Activated CD4-positive, alpha-beta T cell treated with anti-CD3 and anti-CD28 coated beads for 36 hours (primary cell): ENCODE measurements at regions not wholly inside any gene's neighbourhood (a gene's known extent, or its start where the extent isn't known, plus 50 kb on each side); places are given as distances from the start of the nearest gene placed in this dataset.

Experiments
- ATAC-seq: fragments of 200-7000 bp; cut with Tn5 transposase; one replicate; pipeline ENCODE4 v1.10.0; 2021; ENCODE audit warnings: mild to moderate bottlenecking, moderate library complexity
- CTCF ChIA-PET: fragments of 350-600 bp; sonication (Branson Sonifier 250); formaldehyde crosslinking; loops from one replicate; lab custom pipeline; 2021; ENCODE audit warnings: antibody characterized with exemption; lab: Charles Lee
- POLR2A ChIA-PET: fragments of 350-600 bp; sonication (Branson Sonifier 250); formaldehyde crosslinking; loops from one replicate; lab custom pipeline; 2021; ENCODE audit warnings: antibody characterized with exemption, inconsistent platforms; lab: Charles Lee
- DNase-seq: peaks from one replicate; pipeline ENCODE4 v3.0.0-alpha.2; 2020
- H3K27ac Mint-ChIP-seq: one replicate; pipeline ENCODE4 v1.8.0; 2021; ENCODE audit warnings: mixed read lengths
- H3K27me3 Mint-ChIP-seq: one replicate; pipeline ENCODE4 v1.8.0; 2021; ENCODE audit warnings: mixed read lengths
- H3K36me3 Mint-ChIP-seq: one replicate; pipeline ENCODE4 v1.8.0; 2021; ENCODE audit warnings: low read depth, mixed read lengths
- H3K4me1 Mint-ChIP-seq: one replicate; pipeline ENCODE4 v1.8.0; 2021; ENCODE audit warnings: mixed read lengths
- H3K4me3 Mint-ChIP-seq: one replicate; pipeline ENCODE4 v1.8.0; 2021; ENCODE audit warnings: mild to moderate bottlenecking, moderate library complexity, mixed read lengths
- H3K9me3 Mint-ChIP-seq: one replicate; pipeline ENCODE4 v1.8.0; 2021; ENCODE audit warnings: low read depth, mixed read lengths
- intact Hi-C, 2 experiments: fragments of 100-400 bp; cut with DNase I in 1 of 2; cut with micrococcal nuclease in 1 of 2; formaldehyde crosslinking; loops; one replicate each; pipeline versions ENCODE4 v1.14.2 to v1.15.1; 2022 to 2024; cut with DNase I, micrococcal nuclease

- ATAC-seq: no peak
- Mint-ChIP-seq H3K4me3 (no peak overlapping the region), H3K27ac (no peak overlapping the region), H3K27me3 (no peaks in the 10 kb centered on the region), H3K9me3 (no peaks in the 10 kb centered on the region), H3K4me1 (no peaks in the 10 kb centered on the region), H3K36me3 (no peaks in the 10 kb centered on the region)
- no peak for DNase-seq
- POLR2A ChIA-PET: no interaction called here
- CTCF ChIA-PET: interaction anchor here (0.5 to 1.3 kb wide), 5 partner anchors 9 to 304 kb away, joined by 3 to 4 read pairs (median 3); no protein-coding TSS in a partner anchor
- intact Hi-C loops: no loop called here
These were observed 72.0 kb downstream of the FOS start for GRCh38 chr14:75350505-75351060.

DNA sequence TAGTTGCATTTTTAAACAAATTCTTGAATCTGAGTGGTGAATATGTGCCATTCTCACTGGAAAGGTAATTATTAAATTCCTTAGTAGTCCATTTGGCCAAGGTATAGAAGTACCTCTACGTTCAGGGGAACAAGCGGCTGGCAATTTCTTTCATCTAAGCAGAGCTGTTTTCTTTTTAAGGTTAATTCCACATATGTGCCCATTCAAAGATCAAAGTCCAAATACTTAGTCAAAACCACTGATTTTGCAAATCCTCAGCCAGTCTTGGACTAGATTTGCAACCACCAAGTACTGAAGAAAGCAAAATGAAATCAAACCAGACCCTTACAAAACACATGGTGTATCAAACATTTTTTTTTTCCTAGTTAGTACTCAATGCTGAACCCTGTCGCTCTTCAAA lies 68.7 kb upstream of the JDP2 start:
- DNase-seq: no peak
- ATAC-seq: no peak
- no peaks in the 10 kb centered on the region for H3K36me3 Mint-ChIP-seq
- no peak overlapping the region for H3K4me3 Mint-ChIP-seq
- no peaks in the 10 kb centered on the region for H3K9me3 Mint-ChIP-seq
- intact Hi-C loops: no loop called here
- no peaks in the 10 kb centered on the region for H3K27me3 Mint-ChIP-seq
- CTCF ChIA-PET: no interaction called here
- H3K27ac Mint-ChIP-seq: no peak overlapping the region
- POLR2A ChIA-PET: no interaction called here
- no peaks in the 10 kb centered on the region for H3K4me1 Mint-ChIP-seq

GRCh38 chr14:75361041-75361440 lies 66.8 kb upstream of the JDP2 start:
- DNase-seq (no peak), ATAC-seq (no peak)
- H3K4me3 Mint-ChIP-seq: no peak overlapping the region
- H3K36me3 Mint-ChIP-seq: no peaks in the 10 kb centered on the region
- no peaks in the 10 kb centered on the region for H3K9me3 Mint-ChIP-seq
- peaks cover 2% of the 10 kb centered on the region for H3K4me1 Mint-ChIP-seq
- ChIA-PET CTCF (no interaction called here), POLR2A (no interaction called here)
- H3K27ac Mint-ChIP-seq: no peak overlapping the region
- intact Hi-C loops: no loop called here
- no peaks in the 10 kb centered on the region for H3K27me3 Mint-ChIP-seq

GRCh38 chr14:75361751-75362433 lies 65.9 kb upstream of the JDP2 start:
- ChIA-PET CTCF (no interaction called here), POLR2A (no interaction called here)
- intact Hi-C loops: no loop called here
- H3K27ac Mint-ChIP-seq: no peak overlapping the region
- no peaks in the 10 kb centered on the region for H3K27me3 Mint-ChIP-seq
- H3K36me3 Mint-ChIP-seq: no peaks in the 10 kb centered on the region
- DNase-seq (no peak), ATAC-seq (no peak)
- H3K9me3 Mint-ChIP-seq: no peaks in the 10 kb centered on the region
- H3K4me1 Mint-ChIP-seq: peaks cover 2% of the 10 kb centered on the region
- no peak overlapping the region for H3K4me3 Mint-ChIP-seq

DNA sequence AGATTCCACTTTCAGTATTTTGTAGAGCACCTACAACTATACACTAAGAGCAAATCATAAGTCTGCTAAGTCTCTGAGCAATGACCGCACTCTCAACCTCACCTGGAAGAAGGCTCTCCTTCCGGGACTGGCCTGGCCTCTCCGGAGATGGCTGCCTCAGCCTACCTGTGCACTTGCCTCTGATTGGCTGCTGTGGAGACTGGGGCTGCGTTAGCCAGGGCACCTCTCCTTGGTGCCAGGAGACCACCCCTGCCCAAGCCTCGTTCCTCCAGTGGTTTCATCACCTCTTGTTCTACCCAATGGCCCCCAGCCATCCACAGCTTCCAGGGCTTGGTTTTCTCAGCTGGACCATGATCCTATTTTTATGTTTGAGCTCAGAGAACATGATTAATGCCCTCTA lies 64.7 kb upstream of the JDP2 start:
- intact Hi-C loops: no loop called here
- ATAC-seq: no peak
- H3K9me3 Mint-ChIP-seq: no peaks in the 10 kb centered on the region
- H3K4me3 Mint-ChIP-seq: no peak overlapping the region
- H3K36me3 Mint-ChIP-seq: no peaks in the 10 kb centered on the region
- ChIA-PET POLR2A (no interaction called here), CTCF (interaction anchor here (0.6 to 0.9 kb wide), 4 partner anchors 21 to 406 kb away, joined by 3 read pairs; no protein-coding TSS in a partner anchor)
- DNase-seq: no peak
- H3K27me3 Mint-ChIP-seq: no peaks in the 10 kb centered on the region
- H3K4me1 Mint-ChIP-seq: peaks cover 2% of the 10 kb centered on the region
- no peak overlapping the region for H3K27ac Mint-ChIP-seq

- DNase-seq (no peak), ATAC-seq (no peak)
- Mint-ChIP-seq H3K4me1 (peaks cover 2% of the 10 kb centered on the region), H3K9me3 (no peaks in the 10 kb centered on the region), H3K27me3 (no peaks in the 10 kb centered on the region), H3K4me3 (no peak overlapping the region), H3K36me3 (no peaks in the 10 kb centered on the region), H3K27ac (no peak overlapping the region)
- intact Hi-C loops: no loop called here
- POLR2A ChIA-PET: no interaction called here
- CTCF ChIA-PET: interaction anchor here (0.5 to 1.0 kb wide), 5 partner anchors 18 to 407 kb away, joined by 3 read pairs; no protein-coding TSS in a partner anchor
These were observed 64.1 kb upstream of the JDP2 start for GRCh38 chr14:75363570-75364227.

- H3K4me1 Mint-ChIP-seq: peaks cover 2% of the 10 kb centered on the region
- H3K27ac Mint-ChIP-seq: no peak overlapping the region
- ChIA-PET POLR2A (no interaction called here), CTCF (no interaction called here)
- H3K9me3 Mint-ChIP-seq: no peaks in the 10 kb centered on the region
- intact Hi-C loops: no loop called here
- ATAC-seq (no peak), DNase-seq (no peak)
- H3K27me3 Mint-ChIP-seq: no peaks in the 10 kb centered on the region
- no peak overlapping the region for H3K4me3 Mint-ChIP-seq
- H3K36me3 Mint-ChIP-seq: no peaks in the 10 kb centered on the region
These were observed 62.7 kb upstream of the JDP2 start for GRCh38 chr14:75365116-75365515.

DNA sequence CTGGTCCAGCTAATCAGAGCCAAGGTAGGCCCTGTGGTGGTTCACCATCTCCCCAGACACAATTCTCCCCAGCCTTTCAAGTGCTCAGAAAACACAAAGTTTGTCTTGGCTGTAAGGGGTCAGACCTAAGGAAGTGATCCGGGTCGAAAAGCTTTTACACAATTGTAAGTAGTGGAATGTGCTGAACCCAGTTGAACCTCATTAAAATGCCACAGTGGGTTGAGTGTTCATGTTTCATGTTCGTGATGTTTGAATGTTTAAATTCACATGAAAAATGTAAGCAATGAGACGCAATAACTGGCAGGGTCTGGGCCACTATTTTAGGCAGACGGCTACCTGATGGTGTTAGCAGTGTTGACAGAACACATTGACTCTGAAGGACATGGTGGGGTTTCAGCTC lies 60.9 kb upstream of the JDP2 start:
- Mint-ChIP-seq H3K9me3 (no peaks in the 10 kb centered on the region), H3K4me3 (no peak overlapping the region), H3K36me3 (no peaks in the 10 kb centered on the region), H3K27me3 (no peaks in the 10 kb centered on the region), H3K4me1 (peaks cover 2% of the 10 kb centered on the region), H3K27ac (no peak overlapping the region)
- ATAC-seq (no peak), DNase-seq (no peak)
- ChIA-PET CTCF (no interaction called here), POLR2A (no interaction called here)
- intact Hi-C loops: no loop called here

DNA sequence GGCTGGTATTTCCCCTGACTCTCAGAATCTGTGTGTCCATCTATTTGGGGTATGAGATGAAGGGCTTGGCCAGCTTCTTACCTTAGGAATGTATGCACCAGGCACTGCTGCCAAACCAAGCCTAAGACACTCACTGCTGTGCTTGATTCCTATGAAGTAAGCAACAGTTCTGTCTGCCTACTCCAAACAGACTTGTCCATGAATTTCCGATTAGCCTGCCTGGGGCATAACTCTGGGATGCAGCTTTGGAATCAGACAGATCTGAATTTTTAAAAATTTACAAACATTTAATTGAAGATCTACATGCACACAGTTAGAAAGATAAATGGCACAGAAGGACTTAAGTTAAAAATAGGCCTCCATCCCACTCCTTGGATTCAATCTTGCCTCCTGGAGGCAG lies 59.5 kb upstream of the JDP2 start:
- ATAC-seq: no peak
- H3K9me3 Mint-ChIP-seq: no peaks in the 10 kb centered on the region
- no peak overlapping the region for H3K4me3 Mint-ChIP-seq
- no peaks in the 10 kb centered on the region for H3K36me3 Mint-ChIP-seq
- H3K4me1 Mint-ChIP-seq: peaks cover 2% of the 10 kb centered on the region
- no peaks in the 10 kb centered on the region for H3K27me3 Mint-ChIP-seq
- no peak overlapping the region for H3K27ac Mint-ChIP-seq
- POLR2A ChIA-PET: no interaction called here
- intact Hi-C loops: no loop called here
- no peak for DNase-seq
- CTCF ChIA-PET: no interaction called here

DNA sequence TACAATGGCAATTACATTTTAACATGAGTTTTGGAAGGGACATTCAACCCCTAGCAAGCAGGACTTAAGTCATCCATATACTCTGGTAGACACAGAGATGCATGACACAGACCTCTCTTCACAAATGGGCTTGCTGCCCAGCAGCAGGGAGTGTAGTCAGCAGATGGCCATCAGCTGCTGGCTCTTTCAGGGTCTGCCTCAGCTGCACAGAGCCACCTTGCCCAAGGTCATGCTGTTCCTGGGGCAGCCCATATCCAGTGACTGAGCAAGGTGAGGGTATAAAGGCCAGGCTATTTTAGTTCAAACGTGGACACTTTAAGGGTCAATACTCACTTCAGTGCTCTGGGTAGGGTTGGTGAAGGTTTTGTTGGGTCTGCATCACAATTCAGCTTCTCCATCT lies 58.3 kb upstream of the JDP2 start:
- ChIA-PET CTCF (interaction anchor here (1.0 kb wide), 1 partner anchor 291 kb away, joined by 3 read pairs; the partner anchor contains the start of genes ERG28 and TTLL5), POLR2A (no interaction called here)
- no peaks in the 10 kb centered on the region for H3K27me3 Mint-ChIP-seq
- no peaks in the 10 kb centered on the region for H3K36me3 Mint-ChIP-seq
- H3K9me3 Mint-ChIP-seq: no peaks in the 10 kb centered on the region
- no peak overlapping the region for H3K27ac Mint-ChIP-seq
- intact Hi-C loops: no loop called here
- peaks cover 2% of the 10 kb centered on the region for H3K4me1 Mint-ChIP-seq
- no peak overlapping the region for H3K4me3 Mint-ChIP-seq
- DNase-seq: no peak
- ATAC-seq: no peak

DNA sequence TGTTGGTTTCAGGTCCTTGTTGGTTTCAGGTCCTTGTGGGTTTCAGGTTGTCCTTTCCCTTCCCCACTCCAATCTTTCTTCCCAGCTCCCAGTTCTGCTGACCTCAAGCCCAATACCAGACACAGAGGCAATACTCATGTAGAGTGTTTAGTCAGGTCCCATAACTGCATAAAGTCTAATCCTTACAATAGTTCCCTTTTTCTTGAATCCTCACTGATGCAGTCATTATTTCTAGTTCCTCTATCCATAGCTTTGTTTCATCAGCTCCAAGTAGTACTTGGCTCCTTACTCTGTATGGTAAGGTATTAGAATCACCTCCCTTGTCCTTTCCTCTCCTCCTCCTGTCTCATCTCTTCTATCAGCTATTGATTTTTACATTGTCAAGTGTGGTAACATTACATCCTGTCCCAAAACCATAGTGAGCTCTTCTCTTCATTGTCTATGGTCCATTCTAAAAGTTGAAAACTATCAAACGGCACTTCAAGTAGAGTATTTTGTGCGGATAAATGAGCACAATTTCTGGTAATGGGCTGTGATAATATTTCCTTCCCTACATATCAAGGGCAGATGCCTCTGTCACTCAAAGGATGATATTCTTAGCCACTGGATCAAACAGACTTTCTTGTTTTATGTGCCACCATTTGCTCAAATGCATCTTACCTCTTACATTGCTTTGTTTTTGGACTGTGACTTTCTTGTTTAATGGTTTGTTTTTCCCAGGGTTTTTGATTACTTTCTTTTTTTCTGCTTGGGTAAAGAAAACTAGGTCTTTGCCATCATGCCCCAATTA lies 57.2 kb upstream of the JDP2 start:
- no peak for ATAC-seq
- ChIA-PET POLR2A (no interaction called here), CTCF (interaction anchor here (1.0 to 1.1 kb wide), 2 partner anchors 24 to 290 kb away, joined by 3 read pairs; partner anchors contain the start of genes ERG28 and TTLL5)
- no peaks in the 10 kb centered on the region for H3K27me3 Mint-ChIP-seq
- no peaks in the 10 kb centered on the region for H3K9me3 Mint-ChIP-seq
- intact Hi-C loops: no loop called here
- H3K36me3 Mint-ChIP-seq: no peaks in the 10 kb centered on the region
- H3K4me1 Mint-ChIP-seq: no peaks in the 10 kb centered on the region
- no peak overlapping the region for H3K27ac Mint-ChIP-seq
- DNase-seq: no peak
- H3K4me3 Mint-ChIP-seq: no peak overlapping the region
